Heart left ventricle (tissue), 13 donors: ENCODE measurements at regions not wholly inside any gene's neighbourhood (a gene's known extent, or its start where the extent isn't known, plus 50 kb on each side); places are given as distances from the start of the nearest gene placed in this dataset.

ENCODE experiments used
- CTCF ChIP-seq, 12 donors: fragments of 200-600 bp; sonication (generic) in 4 of 12; IDR thresholded peaks; one replicate each; pipeline versions ENCODE4 v1.5.0 to v1.8.0; 2018 to 2022; ENCODE audit warnings: antibody characterized with exemption in 12 of 12, mild to moderate bottlenecking in 5 of 12
- POLR2A ChIP-seq, 2 donors: fragments of 450-650 bp; IDR thresholded peaks; one replicate each; pipeline ENCODE4 v1.6.1; 2017; ENCODE audit warnings: antibody characterized with exemption in 2 of 2, mild to moderate bottlenecking in 2 of 2, moderate library complexity in 2 of 2
- donor health status: ischemic (EF 13 %, LVEDD 7.1; RV severe dilation, severe dysfunction).
- donor health status: DM: no; HTN: yes; CAD: no.
- donor health status: DM: no; HTN: no; CAD: no.
- donor health status: ischemic (EF 25% LVEDD 6.9; RV normal size, moderate dysfunction).
- donor health status: ischemic (EF 25% LVEDD 5.7; RV mildly dilated, moderate dysfunction).
- donor health status: ischemic (EF 35%, LVEDD 5.7; RV mildly dilated, moderate dysfunction).
- donor health status: nonischemic (EF 11% LVEDD 7.7; RV severe dilation, severe dysfunction).
- donor health status: DM: yes; HTN: yes; CAD: no.
- donor health status: PGD.
- donor health status: ischemic (EF 29% LVEDD 5.4; RV normal size, mild dysfunction).
- donor health status: nonischemic (EF 23%, LVEDD 6.1; RV moderate dilation, normal function).

GRCh38 chr18:45398448-45398847 is 216.8 kb upstream of the SLC14A2 start:
- TF ChIP-seq CTCF (IDR thresholded peaks at IDR 0.05) (no peak), POLR2A (IDR thresholded peaks at IDR 0.05) (no peak)
